GM19372 (cell line): ENCODE measurements at regions not wholly inside any gene's neighbourhood (a gene's known extent, or its start where the extent isn't known, plus 50 kb on each side); places are given as distances from the start of the nearest gene placed in this dataset.
"Not testable (repeated sequence)": the region's sequence is repeated elsewhere in the genome, so short reads cannot be mapped to it uniquely, and the experiment has no call there.

Experiments used
- ATAC-seq: cut with Tn5 transposase; IDR thresholded peaks from one replicate; pipeline ENCODE4 v1.9.1; 2021; ENCODE audit warnings: mild to moderate bottlenecking, low read depth, moderate library complexity; ENCODE audit not compliant: unreplicated experiment

DNA sequence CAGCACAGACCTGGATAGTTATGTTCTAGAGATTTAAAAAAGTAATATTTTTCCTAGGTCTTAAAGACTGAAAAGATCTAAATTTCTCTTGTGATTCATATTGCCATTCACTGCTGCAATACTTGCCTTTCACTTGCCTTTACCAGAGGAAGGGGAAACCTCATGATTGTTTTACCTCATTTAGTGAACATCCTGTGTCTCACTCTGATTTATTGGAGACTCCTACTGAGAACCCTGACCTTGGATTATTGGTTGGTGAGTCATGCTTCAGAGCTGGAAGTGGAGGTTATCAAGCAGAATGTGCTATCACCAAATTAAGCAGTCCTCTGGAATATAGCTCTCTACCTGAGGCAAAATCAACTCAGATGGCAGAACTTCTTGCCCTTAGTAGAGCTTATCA lies 500.5 kb downstream of the TSN start:
- ATAC-seq, result no peak

DNA sequence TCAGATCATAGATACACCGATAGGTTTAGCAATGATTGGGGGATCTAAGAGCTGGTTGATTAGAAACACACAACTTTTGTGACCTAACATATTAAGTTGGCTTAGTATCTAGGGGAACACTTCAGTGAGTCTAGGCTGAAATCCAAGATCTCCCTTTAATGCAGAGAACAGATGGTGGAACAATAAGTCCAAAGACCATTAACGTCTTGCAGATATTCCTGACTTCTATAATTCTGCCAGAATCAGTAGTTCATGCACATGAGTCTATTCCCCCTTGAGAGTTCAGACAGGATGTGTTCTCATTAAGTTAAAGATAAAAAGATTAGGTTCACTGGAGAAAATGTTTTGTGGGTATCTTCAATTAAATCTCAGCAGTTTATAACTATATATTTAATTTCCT lies 506.5 kb downstream of the TSN start:
- no peak for ATAC-seq

DNA sequence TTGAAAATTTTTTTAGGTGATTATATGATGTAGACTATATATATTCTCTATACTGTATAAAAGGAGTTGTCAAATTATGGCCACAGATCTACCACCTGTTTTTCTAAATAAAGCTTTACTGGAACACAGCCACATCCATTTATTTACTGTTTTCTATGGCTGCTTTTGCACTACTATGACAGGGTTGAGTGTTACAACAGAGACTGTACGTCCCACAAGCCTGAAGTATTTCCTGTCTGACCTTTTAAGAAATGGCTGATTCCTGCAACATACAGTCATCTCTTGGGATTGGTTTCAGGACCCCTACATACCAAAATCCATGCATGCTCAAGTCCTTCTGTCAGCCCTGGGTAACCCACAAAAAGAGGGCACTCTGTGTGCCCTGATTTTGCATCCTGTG lies 508.3 kb downstream of the TSN start:
- no peak for ATAC-seq

GRCh38 chr2:122266636-122267035 lies 511.2 kb downstream of the TSN start:
- no peak for ATAC-seq

DNA sequence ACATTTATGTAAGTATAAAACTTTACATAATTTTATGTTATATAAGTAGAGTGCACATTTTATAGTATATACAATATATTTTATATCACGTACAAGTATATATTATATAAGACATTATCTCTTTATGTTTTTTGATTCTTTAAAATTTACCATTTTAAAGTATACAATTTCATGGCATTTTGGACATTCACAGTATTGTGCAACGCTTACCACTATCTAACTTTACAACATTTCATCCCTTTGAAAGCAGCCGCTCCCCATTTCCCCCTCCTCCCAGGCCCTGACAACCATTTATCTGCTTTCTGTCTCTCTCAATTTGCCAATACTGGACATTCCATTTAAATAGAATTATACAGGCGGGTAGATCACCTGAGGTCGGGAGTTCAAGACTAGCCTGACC lies 512.5 kb downstream of the TSN start:
- no peak for ATAC-seq

DNA sequence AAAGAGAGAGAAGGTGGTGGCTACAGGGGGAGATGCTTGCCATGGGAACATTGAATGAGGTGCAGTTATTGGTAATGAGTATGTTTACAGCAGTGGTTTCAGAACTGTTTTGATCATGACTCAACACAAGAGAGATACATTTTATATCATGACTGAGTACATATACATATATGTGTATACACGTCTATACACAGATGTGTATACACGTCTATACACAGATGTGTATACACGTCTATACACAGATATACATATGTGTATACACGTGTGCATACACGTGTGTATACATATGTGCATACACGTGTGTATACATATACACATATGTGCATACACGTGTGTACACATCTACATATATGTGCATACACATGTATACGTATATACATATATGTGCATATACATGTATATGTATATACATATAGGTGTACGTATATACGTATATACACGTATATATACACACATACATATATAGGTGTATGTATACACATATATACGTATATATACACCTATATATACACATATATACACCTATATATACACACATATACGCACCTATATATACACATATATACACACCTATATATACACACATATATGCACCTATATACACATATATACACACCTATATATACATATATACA lies 518.5 kb downstream of the TSN start:
- no peak for ATAC-seq

DNA sequence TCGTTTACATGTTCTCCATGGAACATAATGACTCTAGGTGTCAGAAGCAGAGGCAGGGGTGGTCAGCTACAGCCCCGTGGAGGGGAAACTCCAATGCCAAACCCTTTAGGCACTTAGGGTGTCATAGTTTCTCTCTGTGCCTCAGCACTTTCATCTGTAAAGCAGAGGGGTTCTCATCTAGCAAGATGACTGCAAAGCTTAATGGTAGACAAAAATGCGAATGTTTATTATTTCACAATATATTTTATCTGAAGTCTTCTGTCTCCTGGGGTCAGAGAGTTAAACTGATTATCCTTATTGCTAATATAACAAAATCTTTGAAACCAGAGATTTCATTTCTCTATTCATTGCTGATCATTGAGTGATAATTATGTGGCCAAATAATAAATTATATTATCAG lies 522.5 kb downstream of the TSN start:
- ATAC-seq, result no peak

GRCh38 chr2:122300758-122301157 lies 545.3 kb downstream of the TSN start:
- no peak for ATAC-seq

GRCh38 chr2:122307763-122308162 lies 552.3 kb downstream of the TSN start:
- ATAC-seq, result no peak

DNA sequence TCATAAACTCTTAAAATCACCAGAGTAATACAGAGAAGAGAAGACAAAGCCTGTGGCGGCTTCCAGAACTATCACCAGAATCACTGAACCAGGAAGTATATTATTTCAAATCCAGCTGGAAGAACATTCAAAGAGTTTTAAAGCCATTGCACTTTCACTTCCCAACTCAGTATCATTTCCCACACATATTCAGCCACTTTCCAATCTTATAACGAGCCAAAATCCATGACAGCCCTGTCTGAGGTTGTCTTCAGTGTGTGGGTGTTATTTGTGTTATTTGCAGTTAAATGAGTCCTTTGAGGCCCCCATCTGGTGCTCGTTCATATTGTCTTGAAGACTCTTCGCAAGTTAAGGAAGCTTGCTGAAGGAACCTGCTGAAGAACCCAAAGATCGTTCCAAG lies 559.9 kb downstream of the TSN start:
- no peak for ATAC-seq

DNA sequence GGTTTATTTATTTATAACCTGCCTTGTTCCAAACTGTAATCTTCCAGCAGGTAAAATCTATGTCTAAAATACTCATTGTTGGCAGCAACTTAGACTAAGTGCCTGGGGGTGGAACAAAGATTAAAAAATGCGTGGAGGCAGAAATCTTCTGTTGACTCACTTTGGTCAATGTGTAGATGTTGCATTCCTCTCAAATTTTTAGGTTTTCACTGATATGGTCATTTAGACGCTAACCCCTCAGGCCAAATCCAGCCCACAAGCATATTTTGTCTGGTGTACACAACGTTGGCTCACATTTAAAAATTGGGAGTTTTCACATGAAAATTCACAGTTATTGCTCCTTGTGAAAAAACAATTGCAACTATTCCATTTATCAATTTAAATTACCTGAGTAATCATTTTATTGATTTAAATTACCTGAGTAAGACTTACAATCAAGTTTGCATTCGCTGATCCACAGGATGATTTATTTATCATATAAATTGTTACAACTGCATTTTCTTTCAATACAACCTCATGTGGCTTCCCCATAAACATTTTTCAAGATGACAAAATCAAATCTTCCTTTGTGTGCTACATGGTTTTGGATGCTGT lies 564.2 kb downstream of the TSN start:
- ATAC-seq, result no peak

- no peak for ATAC-seq
Measured at GRCh38 chr2:122322815-122323214, 567.4 kb downstream of the TSN start.

GRCh38 chr2:122323927-122324326 lies 568.5 kb downstream of the TSN start:
- ATAC-seq, result no peak

DNA sequence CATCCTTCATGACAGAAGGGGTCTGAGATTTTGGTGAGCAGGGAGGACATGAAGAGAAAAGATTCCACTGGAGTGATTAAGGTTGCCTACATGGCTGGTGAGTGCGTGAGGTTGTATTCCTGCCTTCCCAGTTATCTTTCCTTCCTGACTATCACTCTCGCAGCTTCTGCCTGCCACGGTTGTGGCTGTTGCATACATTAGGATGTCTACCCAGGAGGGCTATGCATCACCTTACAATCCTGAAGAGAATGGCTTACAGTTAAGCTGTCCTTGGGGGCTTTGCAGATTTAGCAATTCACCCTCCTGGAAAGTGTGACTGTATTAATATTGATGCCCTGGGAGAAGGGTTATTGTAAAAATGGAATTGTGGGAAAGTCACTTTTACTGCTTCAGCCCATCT lies 571.0 kb downstream of the TSN start:
- no peak for ATAC-seq

DNA sequence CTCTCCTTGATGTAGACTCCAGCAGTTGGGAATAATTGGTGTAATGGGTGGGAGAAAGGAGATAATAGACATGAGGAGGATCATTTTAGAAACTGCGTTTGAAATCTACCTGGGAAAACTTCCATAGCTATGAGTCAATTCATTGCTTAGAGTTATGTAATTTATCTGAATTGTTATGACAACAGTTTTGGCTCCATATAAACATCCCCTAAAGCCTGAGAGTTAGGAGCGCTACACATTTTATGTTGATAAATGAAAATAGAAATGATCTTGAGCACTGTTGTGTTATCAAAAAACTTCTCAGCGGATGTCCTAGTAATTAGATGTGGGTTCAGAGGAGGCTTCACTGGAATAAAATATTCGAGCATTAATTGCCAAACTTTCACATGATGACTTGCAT lies 573.4 kb downstream of the TSN start:
- ATAC-seq, result no peak

DNA sequence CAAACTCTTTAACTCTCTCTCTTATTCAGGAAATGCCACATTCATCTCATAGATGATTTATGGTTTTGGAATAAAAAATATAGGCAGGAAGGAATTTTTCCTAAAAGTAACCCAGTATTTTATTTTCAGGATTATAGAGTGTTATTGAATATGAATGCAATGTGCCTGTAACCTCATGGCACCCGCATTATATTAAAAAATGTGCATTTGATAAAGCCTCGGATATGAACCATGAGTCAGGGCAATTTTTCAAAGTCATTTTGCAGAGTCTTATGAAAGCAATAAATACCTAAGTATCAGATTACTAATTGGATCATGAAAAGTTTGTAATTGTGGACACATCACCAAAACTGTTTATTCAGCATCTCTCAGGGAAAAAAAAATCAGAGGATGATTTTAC lies 573.8 kb downstream of the TSN start:
- ATAC-seq, result no peak

DNA sequence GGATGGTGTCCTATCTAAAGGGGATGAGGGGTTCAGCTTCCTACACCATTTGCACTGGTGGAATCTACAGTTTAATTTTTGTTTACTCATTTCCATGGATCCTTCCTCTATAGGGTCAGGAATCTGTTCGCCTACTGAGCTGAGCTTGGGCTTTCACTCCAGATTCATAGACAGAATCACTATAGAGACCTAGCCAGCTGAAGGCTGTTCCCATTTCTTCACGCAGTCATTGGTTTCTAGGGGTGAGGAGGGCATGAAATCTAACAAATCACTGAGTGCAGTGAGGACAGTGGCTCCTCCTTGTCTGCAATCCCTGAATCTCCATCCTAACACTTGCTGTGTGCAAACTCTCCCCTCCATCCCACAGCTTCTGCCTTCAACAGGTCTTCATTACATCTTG lies 578.5 kb downstream of the TSN start:
- ATAC-seq, result no peak

- ATAC-seq, result no peak
Measured at GRCh38 chr2:122338000-122338399, 582.5 kb downstream of the TSN start.

GRCh38 chr2:122340246-122340645 lies 584.8 kb downstream of the TSN start:
- ATAC-seq, result peak; percentile 91

- ATAC-seq, result no peak
Measured at GRCh38 chr2:122341007-122341406, 585.6 kb downstream of the TSN start.

DNA sequence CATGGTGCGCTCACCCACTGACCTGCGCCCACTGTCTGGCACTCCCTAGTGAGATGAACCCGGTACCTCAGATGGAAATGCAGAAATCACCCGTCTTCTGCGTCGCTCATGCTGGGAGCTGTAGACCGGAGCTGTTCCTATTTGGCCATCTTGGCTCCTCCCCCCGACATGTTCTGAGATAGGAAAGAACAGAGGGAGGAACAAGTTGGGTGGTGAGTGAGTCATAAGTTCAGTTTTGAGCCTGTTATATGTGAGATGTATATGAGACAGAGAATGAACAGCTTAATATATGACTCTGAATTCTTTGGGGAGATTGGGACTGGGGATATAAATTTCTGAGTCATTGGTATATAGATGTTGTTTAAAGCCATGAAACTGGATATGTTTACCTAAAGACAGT lies 596.7 kb downstream of the TSN start:
- not testable (repeated sequence) for ATAC-seq

GRCh38 chr2:122357998-122358397 lies 602.5 kb downstream of the TSN start:
- ATAC-seq, result no peak

DNA sequence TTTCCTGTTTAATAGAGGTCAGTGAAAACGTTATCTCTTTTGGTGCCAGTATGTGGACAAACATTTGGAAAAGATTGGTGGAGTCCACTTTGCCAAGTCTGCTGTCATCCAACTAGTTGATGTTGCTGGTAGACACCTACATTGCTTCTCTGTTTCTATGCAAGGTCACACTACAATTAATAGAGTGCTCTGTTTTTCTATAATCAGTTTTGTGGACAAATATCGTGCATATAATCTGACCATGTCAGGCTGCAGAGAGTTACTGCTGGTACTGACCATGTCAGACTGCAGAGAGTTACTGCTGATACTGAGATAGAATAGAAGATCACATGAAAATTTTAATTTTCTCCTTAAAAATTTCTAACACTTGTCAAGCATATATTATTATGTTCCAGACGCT lies 603.3 kb downstream of the TSN start:
- ATAC-seq, result no peak
